Endothelial cell (in vitro differentiated cells): ENCODE measurements at regions not wholly inside any gene's neighbourhood (a gene's known extent, or its start where the extent isn't known, plus 50 kb on each side); places are given as distances from the start of the nearest gene placed in this dataset.

Experiments used
- DNase-seq: peaks from one replicate; pipeline ENCODE4 v3.0.0; 2021; ENCODE audit warnings: low spot score
- H3K27ac Mint-ChIP-seq: one replicate; pipeline ENCODE4 v1.8.0; 2021; ENCODE audit warnings: mixed read lengths, inconsistent platforms; ENCODE audit not compliant: unreplicated experiment
- H3K27me3 Mint-ChIP-seq: one replicate; pipeline ENCODE4 v1.8.0; 2021; ENCODE audit warnings: mild to moderate bottlenecking, moderate library complexity, mixed read lengths, inconsistent platforms; ENCODE audit not compliant: unreplicated experiment
- H3K36me3 Mint-ChIP-seq: one replicate; pipeline ENCODE4 v1.8.0; 2021; ENCODE audit warnings: mild to moderate bottlenecking, low read depth, mixed read lengths, inconsistent platforms; ENCODE audit not compliant: unreplicated experiment
- H3K4me1 Mint-ChIP-seq: one replicate; pipeline ENCODE4 v1.8.0; 2021; ENCODE audit warnings: mild to moderate bottlenecking, mixed read lengths, inconsistent platforms; ENCODE audit not compliant: unreplicated experiment
- H3K4me3 Mint-ChIP-seq: one replicate; pipeline ENCODE4 v1.8.0; 2021; ENCODE audit warnings: mild to moderate bottlenecking, mixed read lengths, inconsistent platforms; ENCODE audit not compliant: unreplicated experiment
- H3K9me3 Mint-ChIP-seq: one replicate; pipeline ENCODE4 v1.8.0; 2021; ENCODE audit warnings: mixed read lengths, inconsistent platforms; ENCODE audit not compliant: unreplicated experiment
- TF ChIP-seq, protein P1 (sequence below): fragments of 200-600 bp; sonication (generic); IDR thresholded peaks from one replicate; pipeline ENCODE4 v1.5.0; 2021; ENCODE audit warnings: antibody characterized with exemption; ENCODE audit not compliant: unreplicated experiment

DNA sequence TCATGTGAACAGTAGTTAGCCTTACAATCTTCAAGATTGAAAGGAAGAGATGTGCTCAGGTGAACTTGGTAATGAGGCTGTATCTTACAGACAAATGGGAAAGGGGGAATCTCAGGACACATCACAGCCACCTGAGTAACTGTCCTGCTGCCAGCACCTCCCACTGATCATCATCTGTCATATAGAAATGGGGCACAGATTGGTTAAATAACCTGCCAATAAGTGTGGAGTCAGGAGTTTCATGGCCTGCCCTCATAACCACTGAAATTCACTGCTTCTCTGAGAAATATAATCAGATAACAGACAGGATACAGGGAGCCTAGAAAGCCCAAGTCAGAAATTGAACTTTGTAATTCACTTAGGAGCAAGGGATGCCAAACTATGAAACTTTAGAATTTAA, 64.9 kb upstream of the TAS2R16 start:
- H3K4me1 Mint-ChIP-seq: no peaks in the 10 kb centered on the region
- no peaks in the 10 kb centered on the region for H3K27me3 Mint-ChIP-seq
- H3K27ac Mint-ChIP-seq: no peak overlapping the region
- no peaks in the 10 kb centered on the region for H3K9me3 Mint-ChIP-seq
- TF ChIP-seq, protein P1, sequence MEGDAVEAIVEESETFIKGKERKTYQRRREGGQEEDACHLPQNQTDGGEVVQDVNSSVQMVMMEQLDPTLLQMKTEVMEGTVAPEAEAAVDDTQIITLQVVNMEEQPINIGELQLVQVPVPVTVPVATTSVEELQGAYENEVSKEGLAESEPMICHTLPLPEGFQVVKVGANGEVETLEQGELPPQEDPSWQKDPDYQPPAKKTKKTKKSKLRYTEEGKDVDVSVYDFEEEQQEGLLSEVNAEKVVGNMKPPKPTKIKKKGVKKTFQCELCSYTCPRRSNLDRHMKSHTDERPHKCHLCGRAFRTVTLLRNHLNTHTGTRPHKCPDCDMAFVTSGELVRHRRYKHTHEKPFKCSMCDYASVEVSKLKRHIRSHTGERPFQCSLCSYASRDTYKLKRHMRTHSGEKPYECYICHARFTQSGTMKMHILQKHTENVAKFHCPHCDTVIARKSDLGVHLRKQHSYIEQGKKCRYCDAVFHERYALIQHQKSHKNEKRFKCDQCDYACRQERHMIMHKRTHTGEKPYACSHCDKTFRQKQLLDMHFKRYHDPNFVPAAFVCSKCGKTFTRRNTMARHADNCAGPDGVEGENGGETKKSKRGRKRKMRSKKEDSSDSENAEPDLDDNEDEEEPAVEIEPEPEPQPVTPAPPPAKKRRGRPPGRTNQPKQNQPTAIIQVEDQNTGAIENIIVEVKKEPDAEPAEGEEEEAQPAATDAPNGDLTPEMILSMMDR: no peak
- no peaks in the 10 kb centered on the region for H3K36me3 Mint-ChIP-seq
- no peak overlapping the region for H3K4me3 Mint-ChIP-seq
- DNase-seq: no peak

DNA sequence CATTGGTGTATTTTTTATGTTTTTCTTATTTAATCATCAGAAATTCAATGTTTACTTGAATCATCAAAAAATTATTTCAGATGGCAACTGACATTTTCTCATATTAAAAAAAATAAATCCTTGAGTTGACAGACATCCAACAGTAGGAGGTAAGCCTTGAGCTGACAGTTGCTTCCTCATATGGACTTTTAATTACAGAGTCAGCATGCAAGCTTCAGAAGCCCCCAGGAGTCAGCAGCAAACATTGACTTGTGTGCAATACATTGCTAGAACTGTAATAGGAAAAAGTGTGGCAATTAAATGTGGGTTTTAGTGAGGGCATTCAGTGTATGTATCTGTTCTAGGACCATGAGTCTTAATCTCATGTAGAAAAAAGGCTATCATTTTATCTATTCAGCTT, 62.4 kb upstream of the TAS2R16 start:
- no peaks in the 10 kb centered on the region for H3K4me1 Mint-ChIP-seq
- no peak for DNase-seq
- TF ChIP-seq, protein P1: no peak
- no peaks in the 10 kb centered on the region for H3K27me3 Mint-ChIP-seq
- H3K36me3 Mint-ChIP-seq: no peaks in the 10 kb centered on the region
- H3K27ac Mint-ChIP-seq: no peak overlapping the region
- H3K9me3 Mint-ChIP-seq: no peaks in the 10 kb centered on the region
- H3K4me3 Mint-ChIP-seq: no peak overlapping the region

- Mint-ChIP-seq H3K36me3 (no peaks in the 10 kb centered on the region), H3K9me3 (no peaks in the 10 kb centered on the region), H3K27me3 (no peaks in the 10 kb centered on the region), H3K4me1 (no peaks in the 10 kb centered on the region), H3K27ac (no peak overlapping the region), H3K4me3 (no peak overlapping the region)
- TF ChIP-seq, protein P1: no peak
- peak; percentile 11 for DNase-seq
These were observed 59.0 kb upstream of the TAS2R16 start for GRCh38 chr7:123054357-123055133.

- H3K9me3 Mint-ChIP-seq: no peaks in the 10 kb centered on the region
- TF ChIP-seq, protein P1: no peak
- no peak overlapping the region for H3K27ac Mint-ChIP-seq
- no peaks in the 10 kb centered on the region for H3K36me3 Mint-ChIP-seq
- no peaks in the 10 kb centered on the region for H3K4me1 Mint-ChIP-seq
- no peak overlapping the region for H3K4me3 Mint-ChIP-seq
- no peaks in the 10 kb centered on the region for H3K27me3 Mint-ChIP-seq
- DNase-seq: no peak
These were observed 56.4 kb upstream of the TAS2R16 start for GRCh38 chr7:123051916-123052315.

GRCh38 chr7:123047955-123048354, 52.5 kb upstream of the TAS2R16 start:
- Mint-ChIP-seq H3K27ac (no peak overlapping the region), H3K4me1 (no peaks in the 10 kb centered on the region), H3K9me3 (no peaks in the 10 kb centered on the region), H3K27me3 (no peaks in the 10 kb centered on the region), H3K36me3 (no peaks in the 10 kb centered on the region), H3K4me3 (no peak overlapping the region)
- no peak for DNase-seq
- TF ChIP-seq, protein P1: no peak
